ENCODE measurements at regions not wholly inside any gene's neighbourhood (a gene's known extent, or its start where the extent isn't known, plus 50 kb on each side); places are given as distances from the start of the nearest gene placed in this dataset.

- peaks cover 0 to 6% (median 0%) of the 10 kb centered on the region in 5 donors for H3K4me1 ChIP-seq (ENCODE audit: control insufficient read depth in 5 of 5, insufficient read depth in 5 of 5, low read length in 5 of 5)
- 54 to 100% methylated on average over 1 of the region's 1 CpG for WGBS, 2 donors
- no peak for ATAC-seq (ENCODE audit: insufficient read depth, low FRiP score)
Observed at GRCh38 chr21:38591218-38591537, 92.9 kb upstream of the ERG start.

GRCh38 chr21:38596264-38597042 lies 98.2 kb upstream of the ERG start:
- no peak overlapping the region for H3K4me3 ChIP-seq
- no peak overlapping the region for H3K27ac ChIP-seq (ENCODE audit: low read depth in 1 of 2, low read length in 1 of 2)
- DNase-seq: no peak
- peaks cover 0 to 6% (median 0%) of the 10 kb centered on the region in 5 donors for H3K4me1 ChIP-seq (ENCODE audit: control insufficient read depth in 5 of 5, insufficient read depth in 5 of 5, low read length in 5 of 5)
- 83 to 87% methylated on average over 4 of the region's 4 CpGs for WGBS, 2 donors
- ATAC-seq (ENCODE audit: insufficient read depth, low FRiP score): no peak
- no peaks in the 10 kb centered on the region for H3K9me3 ChIP-seq (ENCODE audit: control insufficient read depth in 4 of 4, insufficient read depth in 3 of 4, low read length in 3 of 4)
- TF ChIP-seq CTCF (IDR thresholded peaks at IDR 0.05; ENCODE audit: control extremely low read depth, extremely low read depth): no peak
- peaks cover 0 to 3% (median 0%) of the 10 kb centered on the region in 3 donors for H3K27me3 ChIP-seq (ENCODE audit: control insufficient read depth in 3 of 3, insufficient read depth in 3 of 3, low read length in 2 of 3)
- no peaks in the 10 kb centered on the region for H3K36me3 ChIP-seq (ENCODE audit: control insufficient read depth in 4 of 4, insufficient read depth in 4 of 4, low read length in 4 of 4)
- H3K9ac ChIP-seq (ENCODE audit: insufficient read depth in 1 of 2, low read length in 2 of 2): no peak overlapping the region

More at GRCh38 chr21:38591218-38591537, 92.9 kb upstream of the ERG start:
- H3K27ac ChIP-seq (ENCODE audit: low read depth in 1 of 2, low read length in 1 of 2): no peak overlapping the region
- no peak overlapping the region for H3K4me3 ChIP-seq
- no peaks in the 10 kb centered on the region for H3K36me3 ChIP-seq (ENCODE audit: control insufficient read depth in 4 of 4, insufficient read depth in 4 of 4, low read length in 4 of 4)
- H3K27me3 ChIP-seq (ENCODE audit: control insufficient read depth in 3 of 3, insufficient read depth in 3 of 3, low read length in 2 of 3): no peaks in the 10 kb centered on the region
- TF ChIP-seq CTCF (IDR thresholded peaks at IDR 0.05; ENCODE audit: control extremely low read depth, extremely low read depth): no peak
- no peak for DNase-seq
- no peaks in the 10 kb centered on the region for H3K9me3 ChIP-seq (ENCODE audit: control insufficient read depth in 4 of 4, insufficient read depth in 3 of 4, low read length in 3 of 4)
- H3K9ac ChIP-seq (ENCODE audit: insufficient read depth in 1 of 2, low read length in 2 of 2): no peak overlapping the region

GRCh38 chr21:38597421-38597820 lies 99.1 kb upstream of the ERG start:
- WGBS, 2 donors: 42 to 63% methylated on average over 2 of the region's 2 CpGs
- H3K9ac ChIP-seq (ENCODE audit: insufficient read depth in 1 of 2, low read length in 2 of 2): no peak overlapping the region
- DNase-seq: no peak
- ATAC-seq (ENCODE audit: insufficient read depth, low FRiP score): no peak
- H3K27me3 ChIP-seq (ENCODE audit: control insufficient read depth in 3 of 3, insufficient read depth in 3 of 3, low read length in 2 of 3): peaks cover 0 to 3% (median 0%) of the 10 kb centered on the region in 3 donors
- H3K4me1 ChIP-seq (ENCODE audit: control insufficient read depth in 5 of 5, insufficient read depth in 5 of 5, low read length in 5 of 5): peaks cover 0 to 4% (median 0%) of the 10 kb centered on the region in 5 donors
- no peaks in the 10 kb centered on the region for H3K36me3 ChIP-seq (ENCODE audit: control insufficient read depth in 4 of 4, insufficient read depth in 4 of 4, low read length in 4 of 4)
- no peaks in the 10 kb centered on the region for H3K9me3 ChIP-seq (ENCODE audit: control insufficient read depth in 4 of 4, insufficient read depth in 3 of 4, low read length in 3 of 4)
- no peak overlapping the region for H3K4me3 ChIP-seq
- H3K27ac ChIP-seq (ENCODE audit: low read depth in 1 of 2, low read length in 1 of 2): no peak overlapping the region
- TF ChIP-seq CTCF (IDR thresholded peaks at IDR 0.05; ENCODE audit: control extremely low read depth, extremely low read depth): no peak

Data from lung (tissue), 11 donors.